ENCODE measurements at regions not wholly inside any gene's neighbourhood (a gene's known extent, or its start where the extent isn't known, plus 50 kb on each side); places are given as distances from the start of the nearest gene placed in this dataset.

GRCh38 chrX:34509394-34509793 is 147.7 kb downstream of the TMEM47 start:
- TF ChIP-seq CTCF (conservative IDR thresholded peaks at IDR 0.05; ENCODE audit: low read length) (no peak), EZH2phosphoT487 (IDR thresholded peaks at IDR 0.05; ENCODE audit: borderline replicate concordance) (no peak)
